Endothelial cell of umbilical vein (primary cell): ENCODE measurements at regions not wholly inside any gene's neighbourhood (a gene's known extent, or its start where the extent isn't known, plus 50 kb on each side); places are given as distances from the start of the nearest gene placed in this dataset.

Experiments
- MYC ChIP-seq: IDR thresholded peaks from one replicate; pipeline ENCODE4 v1.6.1; 2011; ENCODE audit warnings: mild to moderate bottlenecking, low read depth, low read length
- POLR2AphosphoS5 ChIP-seq: IDR thresholded peaks from 2 replicates; pipeline ENCODE4 v1.6.1; 2012; ENCODE audit warnings: low read depth, mild to moderate bottlenecking, control low read depth, low read length, moderate library complexity; ENCODE audit not compliant: insufficient read depth

- TF ChIP-seq MYC (no peak), POLR2AphosphoS5 (no peak)
Measured at GRCh38 chr14:53260928-53261327, 107.8 kb upstream of the DDHD1 start.
